SK-N-SH treated with all-trans-retinoic acid at 6 μM for 48 hours (cell line): ENCODE measurements at regions not wholly inside any gene's neighbourhood (a gene's known extent, or its start where the extent isn't known, plus 50 kb on each side); places are given as distances from the start of the nearest gene placed in this dataset.

ENCODE experiments used
- ATAC-seq: fragments of 200-7000 bp; cut with Tn5 transposase; 3 replicates; pipeline ENCODE4 v1.9.1; 2020; ENCODE audit warnings: mild to moderate bottlenecking, moderate library complexity
- ARNTL ChIP-seq: fragments of 450-650 bp; formaldehyde crosslinking; IDR thresholded peaks from 2 replicates; pipeline ENCODE4 v1.5.0; 2020; ENCODE audit warnings: low read depth, mild to moderate bottlenecking, moderate library complexity, borderline replicate concordance
- BACH2 ChIP-seq: fragments of 250-450 bp; sonication (Bioruptor Pico); IDR thresholded peaks from 2 replicates; pipeline ENCODE4 v1.9.0; 2021; ENCODE audit warnings: mild to moderate bottlenecking, borderline replicate concordance
- CREB5 ChIP-seq: fragments of 250-450 bp; sonication (Bioruptor Pico); IDR thresholded peaks from 2 replicates; pipeline ENCODE4 v1.5.1; 2020; ENCODE audit warnings: low read depth, mild to moderate bottlenecking, moderate library complexity
- CSDC2 ChIP-seq: fragments of 250-450 bp; sonication (Bioruptor Pico); IDR thresholded peaks from 2 replicates; pipeline ENCODE4 v1.5.0; 2020; ENCODE audit warnings: mild to moderate bottlenecking, moderate library complexity
- ESRRG ChIP-seq: fragments of 250-450 bp; sonication (Bioruptor Pico); IDR thresholded peaks from 2 replicates; pipeline ENCODE4 v1.6.1; 2021; ENCODE audit warnings: mild to moderate bottlenecking
- GLIS3 ChIP-seq: fragments of 250-450 bp; sonication (Bioruptor Pico); IDR thresholded peaks from 2 replicates; pipeline ENCODE4 v1.5.0; 2020; ENCODE audit warnings: mild to moderate bottlenecking, moderate library complexity
- ISL1 ChIP-seq: fragments of 250-450 bp; sonication (Bioruptor Pico); IDR thresholded peaks from 2 replicates; pipeline ENCODE4 v2.1.2; 2022; ENCODE audit warnings: mild to moderate bottlenecking, moderate library complexity
- OSR1 ChIP-seq: fragments of 250-450 bp; sonication (Bioruptor Pico); IDR thresholded peaks from 2 replicates; pipeline ENCODE4 v1.8.0; 2022; ENCODE audit warnings: moderate library complexity, mild to moderate bottlenecking, inconsistent platforms
- POU6F1 ChIP-seq: fragments of 250-450 bp; sonication (Bioruptor Pico); IDR thresholded peaks from 2 replicates; pipeline ENCODE4 v1.8.0; 2021; ENCODE audit warnings: low read depth, mild to moderate bottlenecking, moderate library complexity, borderline replicate concordance
- RARB ChIP-seq: fragments of 250-450 bp; sonication (Bioruptor Pico); IDR thresholded peaks from 2 replicates; pipeline ENCODE4 v1.8.0; 2021; ENCODE audit warnings: mild to moderate bottlenecking, moderate library complexity
- SNAI2 ChIP-seq: fragments of 250-450 bp; sonication (Bioruptor Pico); IDR thresholded peaks from 2 replicates; pipeline ENCODE4 v1.5.0; 2020; ENCODE audit warnings: mild to moderate bottlenecking, moderate library complexity
- TCF4 ChIP-seq: fragments of 250-450 bp; sonication (Bioruptor Pico); IDR thresholded peaks from 2 replicates; pipeline ENCODE4 v1.8.0; 2021; ENCODE audit warnings: mild to moderate bottlenecking, moderate library complexity, borderline replicate concordance
- TOX ChIP-seq: fragments of 250-450 bp; sonication (Bioruptor Pico); IDR thresholded peaks from 2 replicates; pipeline ENCODE4 v1.8.0; 2021; ENCODE audit warnings: mild to moderate bottlenecking, moderate library complexity, borderline replicate concordance
- ZC3H10 ChIP-seq: fragments of 250-450 bp; sonication (Bioruptor Pico); IDR thresholded peaks from 2 replicates; pipeline ENCODE4 v1.5.1; 2021; ENCODE audit warnings: mild to moderate bottlenecking, moderate library complexity
- ZFP3 ChIP-seq: fragments of 250-450 bp; sonication (Bioruptor Pico); IDR thresholded peaks from 2 replicates; pipeline ENCODE4 v1.5.0; 2020; ENCODE audit warnings: mild to moderate bottlenecking, moderate library complexity
- ZFP30 ChIP-seq: fragments of 450-650 bp; formaldehyde crosslinking; IDR thresholded peaks from 2 replicates; pipeline ENCODE4 v1.5.0; 2022; ENCODE audit warnings: mild to moderate bottlenecking, moderate library complexity
- ZNF565 ChIP-seq: fragments of 450-650 bp; formaldehyde crosslinking; conservative IDR thresholded peaks from 2 replicates; pipeline ENCODE4 v1.5.0; 2020; ENCODE audit warnings: low read depth, mild to moderate bottlenecking, moderate library complexity
- ZNF70 ChIP-seq: fragments of 450-650 bp; formaldehyde crosslinking; IDR thresholded peaks from 2 replicates; pipeline ENCODE4 v1.5.0; 2020; ENCODE audit warnings: mild to moderate bottlenecking, moderate library complexity
- TF ChIP-seq, protein P1 (sequence below): fragments of 250-450 bp; sonication (Bioruptor Pico); IDR thresholded peaks from 2 replicates; pipeline ENCODE4 v1.5.1; 2021; ENCODE audit warnings: mild to moderate bottlenecking, moderate library complexity

DNA sequence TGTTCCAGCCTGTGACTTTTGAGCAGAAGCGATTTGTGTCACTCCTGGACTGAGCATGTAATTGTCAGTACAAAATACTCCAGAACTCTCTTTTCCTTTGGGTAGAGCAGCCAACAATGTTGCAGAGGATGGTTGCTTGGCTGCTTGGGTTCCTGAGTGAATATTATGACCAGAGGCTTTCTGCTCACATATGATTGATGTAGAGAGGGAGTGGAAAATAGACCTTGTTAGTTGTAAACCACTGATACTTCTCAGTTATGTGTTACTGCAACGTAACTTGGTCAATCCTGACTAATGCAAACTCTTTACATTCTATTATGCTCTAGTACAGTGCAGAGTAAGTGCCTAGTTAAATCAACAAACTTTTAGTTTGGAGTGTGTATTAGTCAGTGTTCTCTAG is 322.6 kb upstream of the KCNH8 start:
- no peak for ATAC-seq
- no peak for TF ChIP-seq SNAI2

DNA sequence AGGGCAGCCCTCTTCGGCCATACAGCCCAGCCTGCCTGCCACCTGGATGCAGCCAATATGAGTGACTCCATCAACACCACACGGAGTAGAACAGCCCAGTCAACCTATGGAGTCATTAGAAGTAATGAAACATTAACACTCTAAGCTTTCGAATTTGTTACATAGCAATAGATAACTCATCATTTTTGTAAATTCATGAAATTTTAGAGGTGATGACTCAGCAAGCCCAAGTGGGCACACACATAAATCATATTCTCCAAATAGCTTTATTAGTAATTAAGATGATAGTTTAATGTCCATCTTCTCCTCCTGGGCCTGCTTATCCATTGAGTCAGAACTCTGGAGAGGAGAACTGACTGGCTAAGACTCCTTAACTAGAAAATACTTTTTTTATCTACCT is 335.0 kb upstream of the KCNH8 start:
- no peak for TF ChIP-seq ISL1 (CRISPR knock-in tag)
- TF ChIP-seq OSR1, result no peak
- no peak for TF ChIP-seq CREB5 (CRISPR knock-in tag)
- TF ChIP-seq ZC3H10 (CRISPR knock-in tag), result no peak
- TF ChIP-seq CSDC2 (CRISPR knock-in tag), result no peak
- TF ChIP-seq, protein P1, sequence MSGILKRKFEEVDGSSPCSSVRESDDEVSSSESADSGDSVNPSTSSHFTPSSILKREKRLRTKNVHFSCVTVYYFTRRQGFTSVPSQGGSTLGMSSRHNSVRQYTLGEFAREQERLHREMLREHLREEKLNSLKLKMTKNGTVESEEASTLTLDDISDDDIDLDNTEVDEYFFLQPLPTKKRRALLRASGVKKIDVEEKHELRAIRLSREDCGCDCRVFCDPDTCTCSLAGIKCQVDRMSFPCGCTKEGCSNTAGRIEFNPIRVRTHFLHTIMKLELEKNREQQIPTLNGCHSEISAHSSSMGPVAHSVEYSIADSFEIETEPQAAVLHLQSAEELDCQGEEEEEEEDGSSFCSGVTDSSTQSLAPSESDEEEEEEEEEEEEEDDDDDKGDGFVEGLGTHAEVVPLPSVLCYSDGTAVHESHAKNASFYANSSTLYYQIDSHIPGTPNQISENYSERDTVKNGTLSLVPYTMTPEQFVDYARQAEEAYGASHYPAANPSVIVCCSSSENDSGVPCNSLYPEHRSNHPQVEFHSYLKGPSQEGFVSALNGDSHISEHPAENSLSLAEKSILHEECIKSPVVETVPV (CRISPR knock-in tag), result no peak
- TF ChIP-seq POU6F1 (CRISPR knock-in tag), result no peak
- no peak for TF ChIP-seq ESRRG (CRISPR knock-in tag)
- TF ChIP-seq ZFP3 (CRISPR knock-in tag), result no peak
- peak; percentile 50 for ATAC-seq

GRCh38 chr3:18812316-18812715 is 336.0 kb upstream of the KCNH8 start:
- ATAC-seq, result peak; percentile 84
- TF ChIP-seq CREB5 (CRISPR knock-in tag) (0 out of 2 replicates have a peak, but pooled peaks have one; percentile 14), ZC3H10 (CRISPR knock-in tag) (no peak)
- TF ChIP-seq, all 23 proteins: peak for 1

GRCh38 chr3:18810306-18810661 is 338.0 kb upstream of the KCNH8 start:
- no peak for TF ChIP-seq GLIS3
- no peak for TF ChIP-seq TOX (CRISPR knock-in tag)
- no peak for TF ChIP-seq ZNF70 (CRISPR knock-in tag)
- no peak for TF ChIP-seq ZFP30 (CRISPR knock-in tag)
- TF ChIP-seq SNAI2, result no peak
- TF ChIP-seq CREB5 (CRISPR knock-in tag), result no peak
- no peak for TF ChIP-seq CSDC2 (CRISPR knock-in tag)
- TF ChIP-seq BACH2 (CRISPR knock-in tag), result no peak
- TF ChIP-seq ZC3H10 (CRISPR knock-in tag), result no peak
- TF ChIP-seq ZNF565 (CRISPR knock-in tag), result no peak
- TF ChIP-seq TCF4 (CRISPR knock-in tag), result no peak
- TF ChIP-seq POU6F1 (CRISPR knock-in tag), result no peak
- no peak for TF ChIP-seq RARB
- no peak for TF ChIP-seq ARNTL (CRISPR knock-in tag)
- no peak for TF ChIP-seq ZFP3 (CRISPR knock-in tag)
- no peak for TF ChIP-seq OSR1
- no peak for TF ChIP-seq ISL1 (CRISPR knock-in tag)
- no peak for ATAC-seq
